ENCODE measurements at regions not wholly inside any gene's neighbourhood (a gene's known extent, or its start where the extent isn't known, plus 50 kb on each side); places are given as distances from the start of the nearest gene placed in this dataset.

GRCh38 chr2:60029566-60029883 lies 523.9 kb downstream of the BCL11A start (continued):
- no peak for TF ChIP-seq CTCF (IDR thresholded peaks at IDR 0.05)
- TF ChIP-seq EHMT2 (IDR thresholded peaks at IDR 0.05; ENCODE audit: low read depth): no peak
- TF ChIP-seq MAX (IDR thresholded peaks at IDR 0.05): no peak
- no peak for TF ChIP-seq JUN (IDR thresholded peaks at IDR 0.05)

GRCh38 chr2:60028849-60029565 lies 524.4 kb downstream of the BCL11A start:
- no peak for ATAC-seq

GRCh38 chr2:60025496-60025895 lies 528.0 kb downstream of the BCL11A start:
- DNase-seq (ENCODE audit: low read depth in 1 of 2, low spot score in 1 of 2): no peak
- Histone ChIP-seq H3K4me1 (no peaks in the 10 kb centered on the region), H3K9me3 (no peaks in the 10 kb centered on the region), H3K4me2 (no peak overlapping the region), H3K4me3 (no peak overlapping the region), H3K27ac (no peak overlapping the region)
- POLR2A ChIA-PET: no interaction called here
- CTCF ChIA-PET: interaction anchor here (1.9 kb wide), 1 partner anchor 45 kb away, joined by 5 read pairs; no protein-coding TSS in a partner anchor
- ATAC-seq: no peak
- no peak for FAIRE-seq
- WGBS (ENCODE audit: missing lambda C conversion rate): 3% methylated on average over 2 of the region's 2 CpGs
- no peak for TF ChIP-seq REST (IDR thresholded peaks at IDR 0.05)
- TF ChIP-seq E2F6 (IDR thresholded peaks at IDR 0.05; ENCODE audit: borderline replicate concordance, low read depth): no peak
- no peak for TF ChIP-seq ZSCAN20 (CRISPR knock-in tag; IDR thresholded peaks at IDR 0.05)
- no peak for TF ChIP-seq HDAC2 (IDR thresholded peaks at IDR 0.05)
- TF ChIP-seq POLR2AphosphoS2 (conservative IDR thresholded peaks at IDR 0.05; ENCODE audit: low read length): no peak
- no peak for TF ChIP-seq JUNB (IDR thresholded peaks at IDR 0.05)
- no peak for TF ChIP-seq CHD2 (IDR thresholded peaks at IDR 0.05; ENCODE audit: low read length, partially characterized antibody)
- TF ChIP-seq FOSL2 (IDR thresholded peaks at IDR 0.05): no peak
- TF ChIP-seq FOSL2 (CRISPR knock-in tag; IDR thresholded peaks at IDR 0.05): no peak
- no peak for TF ChIP-seq RFX5 (IDR thresholded peaks at IDR 0.05)
- no peak for TF ChIP-seq HEYL (CRISPR knock-in tag; IDR thresholded peaks at IDR 0.05)

More at GRCh38 chr2:60028849-60029565, 524.4 kb downstream of the BCL11A start:
- Histone ChIP-seq H3K4me2 (no peak overlapping the region), H3K4me3 (no peak overlapping the region), H3K27ac (no peak overlapping the region), H3K9me3 (no peaks in the 10 kb centered on the region), H3K4me1 (no peaks in the 10 kb centered on the region)
- TF ChIP-seq ELK1 (IDR thresholded peaks at IDR 0.05; ENCODE audit: low read depth, low read length) (no peak), GATA3 (IDR thresholded peaks at IDR 0.05; ENCODE audit: borderline replicate concordance) (no peak), USF2 (IDR thresholded peaks at IDR 0.05) (no peak), PBX3 (IDR thresholded peaks at IDR 0.05) (no peak), HES2 (IDR thresholded peaks at IDR 0.05) (no peak), SMC3 (IDR thresholded peaks at IDR 0.05) (no peak), HOXB5 (CRISPR knock-in tag; IDR thresholded peaks at IDR 0.05) (no peak)
- WGBS (ENCODE audit: missing lambda C conversion rate): 4% methylated on average over 3 of the region's 3 CpGs
- ChIA-PET CTCF (no interaction called here), POLR2A (no interaction called here)
- DNase-seq (ENCODE audit: low read depth in 1 of 2, low spot score in 1 of 2) (no peak), FAIRE-seq (no peak)

Data from A549 (cell line).